ENCODE measurements at regions not wholly inside any gene's neighbourhood (a gene's known extent, or its start where the extent isn't known, plus 50 kb on each side); places are given as distances from the start of the nearest gene placed in this dataset.

GRCh38 chr20:6560978-6561377, 206.5 kb upstream of the BMP2 start:
- DNase-seq (ENCODE audit: low read depth): no peak

- peak; percentile 83 for DNase-seq (ENCODE audit: low read depth)
Observed at GRCh38 chr20:6559791-6560190, 207.7 kb upstream of the BMP2 start.

GRCh38 chr20:6558341-6558740, 209.1 kb upstream of the BMP2 start:
- DNase-seq (ENCODE audit: low read depth): peak; percentile 39

- DNase-seq (ENCODE audit: low read depth): peak; percentile 90
Observed at GRCh38 chr20:6533761-6534479, 233.6 kb upstream of the BMP2 start.

- peak; percentile 78 for DNase-seq (ENCODE audit: low read depth)
Observed at GRCh38 chr20:6533351-6533750, 234.1 kb upstream of the BMP2 start.

- peak; percentile 31 for DNase-seq (ENCODE audit: low read depth)
Observed at GRCh38 chr20:6530779-6531315, 236.6 kb upstream of the BMP2 start.

- DNase-seq (ENCODE audit: low read depth): peak; percentile 39
Observed at GRCh38 chr20:6530254-6530653, 237.2 kb upstream of the BMP2 start.

- DNase-seq (ENCODE audit: low read depth): peak; percentile 80
Observed at GRCh38 chr20:6525447-6526303, 241.8 kb upstream of the BMP2 start.

- DNase-seq (ENCODE audit: low read depth): no peak
Observed at GRCh38 chr20:6524305-6524704, 243.2 kb upstream of the BMP2 start.

- peak; percentile 77 for DNase-seq (ENCODE audit: low read depth)
Observed at GRCh38 chr20:6519556-6519955, 247.9 kb upstream of the BMP2 start.

GRCh38 chr20:6515261-6515660, 252.2 kb upstream of the BMP2 start:
- no peak for DNase-seq (ENCODE audit: low read depth)

- DNase-seq (ENCODE audit: low read depth): no peak
Observed at GRCh38 chr20:6513599-6513998, 253.9 kb upstream of the BMP2 start.

- DNase-seq (ENCODE audit: low read depth): no peak
Observed at GRCh38 chr20:6509374-6509773, 258.1 kb upstream of the BMP2 start.

GRCh38 chr20:6506906-6507305, 260.6 kb upstream of the BMP2 start:
- no peak for DNase-seq (ENCODE audit: low read depth)

- no peak for DNase-seq (ENCODE audit: low read depth)
Observed at GRCh38 chr20:6504826-6505225, 262.7 kb upstream of the BMP2 start.

GRCh38 chr20:6504179-6504578, 263.3 kb upstream of the BMP2 start:
- DNase-seq (ENCODE audit: low read depth): no peak

GRCh38 chr20:6502999-6503398, 264.5 kb upstream of the BMP2 start:
- DNase-seq (ENCODE audit: low read depth): peak; percentile 66

GRCh38 chr20:6502219-6502618, 265.3 kb upstream of the BMP2 start:
- DNase-seq (ENCODE audit: low read depth): peak; percentile 13

- peak; percentile 74 for DNase-seq (ENCODE audit: low read depth)
Observed at GRCh38 chr20:6501061-6501460, 266.4 kb upstream of the BMP2 start.

- no peak for DNase-seq (ENCODE audit: low read depth)
Observed at GRCh38 chr20:6499566-6499965, 267.9 kb upstream of the BMP2 start.

- DNase-seq (ENCODE audit: low read depth): no peak
Observed at GRCh38 chr20:6496874-6497273, 270.6 kb upstream of the BMP2 start.

- DNase-seq (ENCODE audit: low read depth): no peak
Observed at GRCh38 chr20:6495907-6496306, 271.6 kb upstream of the BMP2 start.
